GM19372 (cell line): ENCODE measurements at regions not wholly inside any gene's neighbourhood (a gene's known extent, or its start where the extent isn't known, plus 50 kb on each side); places are given as distances from the start of the nearest gene placed in this dataset.

Experiments
- ATAC-seq: cut with Tn5 transposase; IDR thresholded peaks from one replicate; pipeline ENCODE4 v1.9.1; 2021; ENCODE audit warnings: mild to moderate bottlenecking, low read depth, moderate library complexity; ENCODE audit not compliant: unreplicated experiment

DNA sequence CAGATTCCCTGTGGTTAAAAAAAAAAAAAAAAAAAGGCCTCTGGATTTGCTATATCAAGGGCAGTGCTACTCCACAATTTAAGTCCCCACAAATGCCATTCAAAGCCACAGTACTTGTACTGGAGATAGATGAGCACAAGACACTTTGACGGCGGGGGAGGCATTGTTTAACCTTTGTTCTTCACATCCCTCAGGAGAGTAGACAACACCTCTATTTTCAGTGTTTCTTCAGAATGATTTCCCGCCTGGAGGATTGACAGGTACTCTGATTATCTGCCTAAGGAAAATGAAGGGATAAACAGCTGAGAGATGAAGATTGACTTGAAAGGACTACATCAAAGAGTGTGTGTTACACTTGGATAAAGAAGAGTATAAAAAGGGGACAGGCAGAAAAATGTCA, 58.7 kb downstream of the OTOL1 start:
- no peak for ATAC-seq

GRCh38 chr3:161556533-161556932, 59.9 kb downstream of the OTOL1 start:
- no peak for ATAC-seq

DNA sequence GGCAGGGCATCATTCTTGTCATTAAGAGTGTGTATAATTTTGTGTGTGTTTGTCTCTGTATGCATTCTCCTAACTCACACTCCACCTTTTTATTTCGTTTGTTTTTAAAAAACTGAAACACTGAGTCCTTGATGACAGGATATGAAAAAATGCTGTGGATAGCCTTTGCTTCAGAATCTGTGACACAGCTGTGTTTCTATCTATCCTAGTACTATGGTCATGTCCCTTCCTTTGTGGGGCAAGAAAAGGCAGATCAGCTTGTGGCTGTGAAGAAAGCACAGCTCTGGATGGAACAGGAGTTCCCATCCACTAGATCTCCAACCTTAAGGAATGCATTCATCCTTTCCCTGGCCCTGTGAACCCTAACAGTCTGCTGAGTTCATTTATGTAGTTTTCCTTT, 60.3 kb downstream of the OTOL1 start:
- ATAC-seq = no peak

DNA sequence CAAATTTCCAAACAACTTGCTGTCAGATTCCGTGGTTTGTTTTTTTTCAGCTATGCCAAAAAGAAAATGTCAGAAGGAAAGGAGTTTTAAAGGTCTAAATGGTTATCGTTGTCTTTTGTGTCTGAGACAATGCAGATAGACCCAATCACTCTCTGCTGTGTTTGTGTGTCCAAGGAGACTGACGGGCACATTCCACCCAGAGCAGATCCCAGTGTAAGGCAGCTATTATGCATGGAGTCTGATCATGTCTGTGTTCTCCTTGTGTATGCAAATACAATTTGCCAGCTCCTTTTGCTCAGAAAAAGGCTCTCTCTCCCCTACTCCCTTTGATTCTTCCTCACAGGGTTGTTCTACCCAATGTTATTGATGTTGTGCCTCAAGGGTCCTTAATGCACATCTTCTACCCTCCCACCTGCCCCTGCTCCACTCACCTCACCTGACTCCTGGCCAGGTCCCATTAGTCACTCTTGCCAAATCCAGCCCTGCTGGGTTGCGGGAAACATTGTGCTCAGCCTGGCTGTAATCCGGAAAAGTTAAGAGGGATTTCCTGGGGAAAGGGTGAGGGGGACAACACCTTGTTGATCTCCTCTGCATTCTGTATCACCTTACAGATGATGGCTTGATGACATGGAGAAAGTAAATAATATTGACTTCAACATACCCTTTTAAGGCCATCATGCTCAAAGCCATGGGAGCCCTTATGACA, 61.0 kb downstream of the OTOL1 start:
- no peak for ATAC-seq

DNA sequence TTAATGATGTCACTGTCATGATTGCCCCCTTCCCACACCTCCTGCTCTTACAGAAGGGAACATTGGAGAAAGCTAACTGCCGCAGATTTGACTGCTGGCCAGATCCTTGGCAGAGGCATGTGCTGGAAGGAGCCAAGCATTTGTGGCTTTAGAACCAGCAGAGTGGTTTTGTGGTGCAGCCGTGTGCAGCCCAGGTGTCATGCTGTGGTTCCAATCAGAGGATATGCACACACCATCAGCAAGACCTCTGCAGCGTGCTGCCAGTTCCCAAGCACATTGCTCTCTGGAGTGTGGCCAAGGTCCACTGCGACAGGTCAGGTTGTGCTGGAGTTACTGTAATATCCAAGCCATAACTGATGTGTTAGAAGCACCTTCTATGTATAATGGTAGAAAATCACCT, 61.6 kb downstream of the OTOL1 start:
- no peak for ATAC-seq

DNA sequence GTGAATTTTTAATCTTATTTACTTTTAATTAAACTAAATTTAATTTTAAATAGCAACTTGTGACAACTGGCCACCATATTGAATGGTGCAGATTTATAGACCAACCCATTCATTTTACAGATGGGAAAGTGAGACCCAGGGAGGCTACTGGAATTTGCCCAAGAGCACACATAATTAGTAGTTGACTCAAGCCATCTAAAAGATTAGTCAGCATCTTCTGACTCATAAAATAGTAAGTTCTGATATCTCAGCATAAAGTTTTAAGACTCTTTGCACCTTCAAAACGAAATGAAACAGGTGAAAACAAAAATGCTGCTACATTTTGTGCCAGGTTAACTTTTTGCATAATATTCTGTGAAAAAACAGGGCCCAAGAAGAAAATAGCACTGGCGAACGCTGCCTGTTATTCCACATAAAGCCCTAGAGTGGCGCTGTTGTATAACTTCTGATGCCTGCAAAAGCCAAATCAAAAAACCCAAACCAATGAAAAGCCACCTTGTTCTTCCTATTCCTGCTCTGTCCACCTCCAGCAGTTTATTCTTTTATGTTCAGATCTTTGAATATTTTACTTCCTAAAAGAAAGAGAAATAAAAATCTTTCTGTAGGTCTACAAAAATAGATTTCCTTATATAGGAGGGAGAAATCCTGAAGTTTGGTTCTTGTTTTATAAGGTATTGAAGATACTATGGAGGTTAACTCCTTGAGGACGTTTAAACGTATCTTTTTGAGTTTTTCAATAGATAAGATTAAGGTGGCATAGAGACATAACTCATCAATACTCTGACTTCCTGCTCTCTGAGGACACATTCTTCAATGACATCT, 62.8 kb downstream of the OTOL1 start:
- ATAC-seq = no peak

DNA sequence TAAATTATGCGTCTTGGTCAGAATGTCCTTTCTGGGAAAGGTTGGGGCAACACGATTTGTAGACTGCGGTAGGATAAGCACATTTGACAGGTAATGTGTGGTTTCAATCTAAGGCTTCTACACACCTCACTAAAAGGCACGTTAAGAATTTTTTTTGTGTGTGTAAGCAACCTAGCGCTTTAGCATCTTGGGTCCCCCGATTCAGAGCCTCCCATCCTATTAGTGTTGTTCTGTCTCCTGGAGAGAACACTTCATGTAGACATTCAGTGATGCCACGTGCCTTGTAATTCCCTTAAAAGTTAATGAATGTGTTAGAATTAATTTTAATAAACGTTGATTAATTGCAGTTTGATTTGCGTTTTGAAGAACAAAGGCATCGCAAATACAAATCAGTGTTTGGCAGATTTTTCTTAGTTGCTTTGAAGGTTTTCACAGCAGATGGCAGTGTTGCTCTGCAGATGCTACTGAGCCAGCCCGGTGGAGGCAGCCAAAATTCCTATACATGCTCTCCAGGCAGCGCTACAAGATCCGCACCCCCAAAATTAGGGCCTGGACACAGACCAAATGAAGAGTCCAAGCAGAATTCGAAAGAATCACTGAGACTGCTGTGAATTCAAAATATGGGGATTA, 63.5 kb downstream of the OTOL1 start:
- no peak for ATAC-seq

- ATAC-seq = no peak
Measured at GRCh38 chr3:161567577-161568361, 71.2 kb downstream of the OTOL1 start.

- no peak for ATAC-seq
Measured at GRCh38 chr3:161568671-161569070, 72.1 kb downstream of the OTOL1 start.

DNA sequence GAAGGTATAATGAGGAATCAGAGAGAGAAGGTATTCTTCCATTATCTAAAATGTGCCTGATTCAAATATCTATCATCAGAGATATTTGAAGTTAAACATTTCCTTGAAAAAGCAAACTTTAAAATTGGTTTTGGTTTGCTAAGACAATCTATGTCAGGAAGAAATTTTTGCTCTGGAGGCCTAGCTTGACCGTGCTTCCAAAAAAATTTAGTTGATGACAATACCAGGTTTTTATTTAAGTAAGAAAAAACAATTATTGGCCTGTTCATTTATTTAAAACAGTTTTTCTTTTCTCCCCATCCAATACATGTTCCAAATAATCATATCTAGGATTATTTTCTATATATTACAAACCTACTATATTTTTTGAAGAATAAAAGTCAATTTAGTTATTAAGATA, 75.3 kb downstream of the OTOL1 start:
- no peak for ATAC-seq

DNA sequence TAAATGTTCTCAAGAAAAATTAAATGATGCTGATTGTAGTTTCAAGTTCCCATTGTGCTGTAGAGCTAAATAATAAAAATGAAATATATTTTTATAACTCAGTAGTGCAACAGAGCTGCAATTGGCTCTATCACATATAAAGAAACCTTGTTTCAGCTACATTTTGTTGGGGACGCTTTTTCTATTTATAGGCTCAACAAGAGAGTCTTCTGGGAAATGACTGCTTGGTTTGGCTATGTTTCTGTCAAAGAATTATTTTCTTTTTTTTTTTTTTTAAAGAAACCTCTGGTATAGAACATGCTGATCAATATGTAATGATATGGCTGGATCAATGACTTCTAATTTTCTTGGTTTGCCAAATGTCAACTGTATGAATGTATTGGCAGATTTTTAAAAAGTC, 76.5 kb downstream of the OTOL1 start:
- ATAC-seq = no peak

- no peak for ATAC-seq
Measured at GRCh38 chr3:161575901-161576300, 79.3 kb downstream of the OTOL1 start.

DNA sequence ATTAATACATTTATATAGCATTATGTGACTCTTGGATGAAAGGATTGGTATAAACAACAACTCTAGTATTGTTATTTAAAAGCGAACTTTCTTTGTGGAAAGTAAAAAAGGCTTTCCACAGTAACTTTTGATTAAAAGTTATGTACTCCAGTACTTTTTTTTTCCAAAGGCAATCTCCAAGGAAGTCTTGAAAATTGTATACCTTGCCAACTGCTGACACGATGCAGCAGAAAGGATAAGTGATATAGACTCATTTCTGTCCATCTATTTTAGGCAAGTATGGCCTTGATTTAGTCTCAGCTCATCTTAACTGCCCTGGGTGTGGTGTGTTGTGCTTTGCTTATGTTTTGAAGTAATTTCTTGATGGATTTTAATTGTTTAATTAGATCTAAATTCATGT, 79.7 kb downstream of the OTOL1 start:
- no peak for ATAC-seq

DNA sequence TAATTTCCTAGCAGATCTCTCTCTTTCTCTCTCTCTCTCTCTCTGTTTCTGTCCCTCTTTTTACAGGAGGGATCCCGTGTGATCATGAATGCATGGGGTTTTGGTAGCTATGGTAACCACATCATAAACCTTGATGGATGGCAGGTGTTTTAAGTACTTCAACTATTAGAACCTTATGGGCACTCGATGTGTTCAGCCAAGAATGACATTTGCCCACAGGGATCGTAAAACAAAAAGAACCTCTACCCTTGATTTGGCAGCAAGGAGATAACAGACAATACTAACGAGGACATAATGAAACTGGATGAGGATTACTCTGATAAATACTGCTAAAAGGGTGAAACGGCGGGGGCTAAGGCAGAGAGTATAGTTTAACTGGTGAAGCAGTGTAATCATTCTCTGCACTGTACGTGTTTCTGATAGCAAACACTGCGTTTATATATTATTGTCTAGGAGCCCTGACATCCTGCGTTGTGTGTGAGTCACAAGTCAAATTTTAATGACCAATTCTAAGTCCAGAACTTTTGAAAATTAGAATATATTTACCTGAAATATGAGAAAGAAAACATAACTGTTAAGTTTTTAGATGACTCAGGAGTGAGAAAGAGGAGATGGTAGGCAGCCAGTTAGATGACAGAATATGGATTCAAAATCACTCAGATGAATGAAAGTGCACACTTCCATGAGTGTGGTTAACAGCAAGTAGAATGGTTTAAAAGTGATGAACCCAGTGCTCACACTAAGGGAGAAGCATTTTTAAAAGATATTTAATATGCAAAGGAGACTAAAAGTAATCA, 80.3 kb downstream of the OTOL1 start:
- ATAC-seq = no peak

- no peak for ATAC-seq
Measured at GRCh38 chr3:161577662-161578061, 81.1 kb downstream of the OTOL1 start.

GRCh38 chr3:161579395-161580126, 83.0 kb downstream of the OTOL1 start:
- ATAC-seq = no peak

DNA sequence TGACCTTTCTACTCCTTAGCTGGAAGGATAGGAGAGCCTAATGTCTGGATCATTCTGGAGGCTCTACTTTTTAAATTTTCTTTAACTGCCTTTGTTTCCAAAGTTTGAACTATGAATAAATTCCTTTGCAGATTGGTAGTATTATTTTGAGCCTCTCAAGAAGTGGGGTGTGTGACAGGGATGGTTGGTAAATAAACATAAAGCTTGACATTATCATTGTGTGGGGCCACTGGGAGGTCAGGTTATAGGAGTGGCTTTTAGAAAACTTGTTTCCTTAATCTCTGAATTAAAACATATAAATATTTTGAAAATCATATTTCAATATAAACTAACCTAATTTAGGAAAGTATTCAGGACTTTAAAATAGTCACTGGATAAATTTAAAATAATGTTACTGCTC, 89.3 kb downstream of the OTOL1 start:
- no peak for ATAC-seq

DNA sequence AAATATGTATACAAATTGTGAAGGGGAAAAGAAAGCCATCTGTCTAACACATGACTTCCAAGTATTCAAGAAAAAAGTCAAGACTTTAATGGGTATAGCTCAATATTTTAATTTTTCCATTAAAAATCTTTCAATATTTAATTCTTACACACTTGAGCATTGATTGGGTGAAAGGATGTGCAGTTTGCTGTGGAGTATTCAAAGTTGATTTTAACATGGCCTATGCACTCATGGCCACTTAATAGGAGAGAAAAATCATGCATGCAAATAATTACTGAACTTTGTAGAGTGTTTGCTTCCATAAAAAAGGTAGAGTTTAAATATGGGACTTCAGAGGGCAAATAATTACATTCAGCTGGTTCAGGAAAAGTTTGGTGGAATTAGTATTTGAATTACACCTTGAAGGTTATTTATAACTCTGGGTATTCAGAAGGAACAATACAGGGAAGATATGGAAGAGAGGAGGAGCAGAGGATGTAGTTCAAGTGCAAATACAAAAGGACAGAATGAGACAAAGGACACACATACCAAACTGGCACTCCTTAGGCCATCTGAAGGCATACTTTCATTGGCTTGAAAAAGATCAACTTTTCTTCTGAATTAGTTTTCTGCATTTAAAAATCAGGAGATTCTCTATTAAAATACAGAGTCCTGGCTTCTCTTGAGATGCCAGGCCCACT, 90.1 kb downstream of the OTOL1 start:
- ATAC-seq = no peak

DNA sequence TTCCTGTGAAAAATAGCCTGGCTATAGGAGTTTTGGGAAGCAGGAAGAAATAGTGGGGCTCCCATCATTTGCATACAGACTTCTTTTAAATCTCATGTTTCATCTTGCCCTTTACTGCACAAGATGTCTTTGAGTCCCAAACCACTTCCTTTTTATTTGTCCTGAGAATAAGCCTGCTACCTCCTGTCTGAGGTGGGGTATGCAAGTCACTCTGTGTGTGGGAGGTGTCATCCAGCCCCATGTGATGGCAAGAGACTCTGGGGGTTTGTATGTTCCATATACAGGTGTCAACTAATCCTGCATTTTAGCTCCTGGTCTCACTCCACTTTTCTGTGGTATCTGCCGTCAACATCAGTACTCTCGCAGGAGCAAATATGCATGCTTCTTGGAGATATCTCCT, 102.0 kb downstream of the OTOL1 start:
- no peak for ATAC-seq
